ENCODE measurements at regions not wholly inside any gene's neighbourhood (a gene's known extent, or its start where the extent isn't known, plus 50 kb on each side); places are given as distances from the start of the nearest gene placed in this dataset.

DNA sequence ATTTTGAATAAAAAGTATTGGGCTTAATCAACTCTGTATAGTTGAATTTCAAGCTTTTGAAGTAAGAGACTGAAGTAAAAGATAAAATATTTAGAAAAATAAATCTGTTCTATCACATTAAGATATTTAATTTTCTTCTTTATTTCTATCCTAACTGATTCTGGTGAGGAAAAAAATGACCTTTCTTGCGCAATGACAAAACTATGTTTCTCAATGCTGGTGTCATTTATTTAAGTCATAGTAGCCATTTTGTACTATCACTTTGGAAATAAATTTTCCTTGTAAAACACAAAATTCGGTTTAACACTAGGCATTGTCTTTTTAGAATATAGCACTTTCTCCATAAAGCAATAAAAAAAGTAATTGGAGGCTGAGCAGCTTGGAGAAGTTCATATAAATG is 728.0 kb downstream of the CDH9 start:
- no peak for TF ChIP-seq CTCF (IDR thresholded peaks at IDR 0.05)
- no peak for TF ChIP-seq POLR2A (IDR thresholded peaks at IDR 0.05)
- no peak for TF ChIP-seq EP300 (IDR thresholded peaks at IDR 0.05)
- no peak for TF ChIP-seq POLR2AphosphoS5 (IDR thresholded peaks at IDR 0.05)

Measured in gastroesophageal sphincter (tissue), 3 donors.